ENCODE measurements at regions not wholly inside any gene's neighbourhood (a gene's known extent, or its start where the extent isn't known, plus 50 kb on each side); places are given as distances from the start of the nearest gene placed in this dataset.

DNA sequence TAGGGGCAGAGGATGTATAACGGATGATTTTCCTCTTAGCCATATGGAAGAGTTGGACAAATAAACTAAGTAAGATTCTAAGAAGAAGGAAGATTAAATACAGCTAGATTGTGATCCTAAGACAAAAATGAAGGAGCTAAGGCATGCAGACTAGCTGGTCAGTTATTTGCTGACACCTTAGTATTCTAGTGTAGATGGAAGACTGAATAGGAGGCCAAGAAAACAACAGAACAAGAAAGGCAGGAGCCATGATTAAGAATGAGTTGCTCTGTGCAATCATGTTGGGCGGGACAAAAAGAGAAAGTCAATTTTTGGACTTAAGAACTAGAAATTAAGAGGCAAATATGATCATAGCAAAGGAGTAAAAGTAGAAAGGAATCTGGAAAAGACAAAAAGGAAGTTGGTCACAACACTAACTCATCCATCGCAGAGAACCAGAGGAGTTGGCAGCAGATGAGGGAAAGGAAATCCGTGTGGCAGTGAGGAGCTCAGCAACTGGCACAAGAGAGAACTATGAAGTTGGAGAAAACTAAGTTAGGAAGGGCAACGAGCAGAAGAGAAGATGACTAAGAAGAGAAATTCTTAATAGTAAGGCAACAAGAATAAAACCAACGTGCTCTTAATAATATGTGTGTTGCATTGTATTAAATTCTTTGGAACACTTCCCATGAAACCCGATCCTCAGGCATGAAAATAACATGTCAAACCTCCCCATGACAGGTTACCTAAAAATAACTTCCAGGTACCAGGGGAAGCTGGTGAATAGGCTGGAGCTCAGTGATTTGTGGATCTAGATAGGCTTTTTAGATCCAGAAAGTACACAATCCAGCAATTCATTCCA lies 234.4 kb downstream of the LTN1 start:
- TF ChIP-seq, protein P1, sequence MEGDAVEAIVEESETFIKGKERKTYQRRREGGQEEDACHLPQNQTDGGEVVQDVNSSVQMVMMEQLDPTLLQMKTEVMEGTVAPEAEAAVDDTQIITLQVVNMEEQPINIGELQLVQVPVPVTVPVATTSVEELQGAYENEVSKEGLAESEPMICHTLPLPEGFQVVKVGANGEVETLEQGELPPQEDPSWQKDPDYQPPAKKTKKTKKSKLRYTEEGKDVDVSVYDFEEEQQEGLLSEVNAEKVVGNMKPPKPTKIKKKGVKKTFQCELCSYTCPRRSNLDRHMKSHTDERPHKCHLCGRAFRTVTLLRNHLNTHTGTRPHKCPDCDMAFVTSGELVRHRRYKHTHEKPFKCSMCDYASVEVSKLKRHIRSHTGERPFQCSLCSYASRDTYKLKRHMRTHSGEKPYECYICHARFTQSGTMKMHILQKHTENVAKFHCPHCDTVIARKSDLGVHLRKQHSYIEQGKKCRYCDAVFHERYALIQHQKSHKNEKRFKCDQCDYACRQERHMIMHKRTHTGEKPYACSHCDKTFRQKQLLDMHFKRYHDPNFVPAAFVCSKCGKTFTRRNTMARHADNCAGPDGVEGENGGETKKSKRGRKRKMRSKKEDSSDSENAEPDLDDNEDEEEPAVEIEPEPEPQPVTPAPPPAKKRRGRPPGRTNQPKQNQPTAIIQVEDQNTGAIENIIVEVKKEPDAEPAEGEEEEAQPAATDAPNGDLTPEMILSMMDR (IDR thresholded peaks at IDR 0.05), result no peak
- TF ChIP-seq EP300 (IDR thresholded peaks at IDR 0.05) (no peak), POLR2A (IDR thresholded peaks at IDR 0.05) (no peak)
